ENCODE measurements at regions not wholly inside any gene's neighbourhood (a gene's known extent, or its start where the extent isn't known, plus 50 kb on each side); places are given as distances from the start of the nearest gene placed in this dataset.

- DNase-seq: no peak
- TF ChIP-seq POLR2A (IDR thresholded peaks at IDR 0.05) (no peak), CTCF (IDR thresholded peaks at IDR 0.05) (no peak)
- no peaks in the 10 kb centered on the region for H3K36me3 ChIP-seq
- H3K27ac ChIP-seq: no peak overlapping the region
- H3K27me3 ChIP-seq: no peaks in the 10 kb centered on the region
- intact Hi-C loops (cut with DNase I): no loop called here
- no peaks in the 10 kb centered on the region for H3K4me1 ChIP-seq
- no peak overlapping the region for H3K4me3 ChIP-seq
- 82 to 93% methylated on average over 2 of the region's 2 CpGs for WGBS, 2 donors
- peaks cover 0 to 15% (median 0%) of the 10 kb centered on the region in 3 donors for H3K9me3 ChIP-seq
These were observed 390.0 kb upstream of the SPAG17 start for GRCh38 chr1:118575060-118575459.

- DNase-seq: no peak
- H3K4me3 ChIP-seq: no peak overlapping the region
- H3K27me3 ChIP-seq: no peaks in the 10 kb centered on the region
- intact Hi-C loops (cut with DNase I): no loop called here
- TF ChIP-seq POLR2A (IDR thresholded peaks at IDR 0.05) (no peak), CTCF (IDR thresholded peaks at IDR 0.05) (no peak)
- H3K9me3 ChIP-seq: no peaks in the 10 kb centered on the region
- no peaks in the 10 kb centered on the region for H3K36me3 ChIP-seq
- H3K4me1 ChIP-seq: peaks cover 0 to 7% (median 0%) of the 10 kb centered on the region in 3 donors
- 73 to 88% methylated on average over 2 of the region's 2 CpGs for WGBS, 2 donors
- H3K27ac ChIP-seq: no peak overlapping the region
These were observed 380.1 kb upstream of the SPAG17 start for GRCh38 chr1:118564961-118565703.

GRCh38 chr1:118563981-118564951 lies 379.2 kb upstream of the SPAG17 start:
- H3K4me1 ChIP-seq: peaks cover 0 to 7% (median 0%) of the 10 kb centered on the region in 3 donors
- no peak for DNase-seq
- no peaks in the 10 kb centered on the region for H3K27me3 ChIP-seq
- H3K36me3 ChIP-seq: no peaks in the 10 kb centered on the region
- H3K4me3 ChIP-seq: no peak overlapping the region
- 49 to 51% methylated on average over 4 to 6 of the region's 6 CpGs for WGBS, 2 donors
- intact Hi-C loops (cut with DNase I): no loop called here
- peak overlapping the region in 1 of 4 donors; percentile 2 for H3K27ac ChIP-seq
- TF ChIP-seq POLR2A (IDR thresholded peaks at IDR 0.05) (no peak), CTCF (IDR thresholded peaks at IDR 0.05) (no peak)
- no peaks in the 10 kb centered on the region for H3K9me3 ChIP-seq

- Histone ChIP-seq H3K4me1 (no peaks in the 10 kb centered on the region), H3K27me3 (no peaks in the 10 kb centered on the region), H3K36me3 (no peaks in the 10 kb centered on the region), H3K27ac (no peak overlapping the region), H3K4me3 (no peak overlapping the region), H3K9me3 (no peaks in the 10 kb centered on the region)
- no peak for DNase-seq
- no peak for TF ChIP-seq POLR2A (IDR thresholded peaks at IDR 0.05)
- TF ChIP-seq CTCF (IDR thresholded peaks at IDR 0.05): no peak
- intact Hi-C loops (cut with DNase I): no loop called here
- 54 to 66% methylated on average over 3 of the region's 3 CpGs for WGBS, 2 donors
These were observed 373.9 kb upstream of the SPAG17 start for GRCh38 chr1:118558933-118559332.

- H3K36me3 ChIP-seq: no peaks in the 10 kb centered on the region
- H3K27ac ChIP-seq: no peak overlapping the region
- intact Hi-C loops (cut with DNase I): no loop called here
- H3K27me3 ChIP-seq: no peaks in the 10 kb centered on the region
- DNase-seq: no peak
- no peaks in the 10 kb centered on the region for H3K9me3 ChIP-seq
- no peak overlapping the region for H3K4me3 ChIP-seq
- 28 to 29% methylated on average over 2 of the region's 2 CpGs for WGBS, 2 donors
- H3K4me1 ChIP-seq: no peaks in the 10 kb centered on the region
- TF ChIP-seq POLR2A (IDR thresholded peaks at IDR 0.05) (no peak), CTCF (IDR thresholded peaks at IDR 0.05) (no peak)
These were observed 371.9 kb upstream of the SPAG17 start for GRCh38 chr1:118556936-118557335.

Measured in esophagus squamous epithelium (tissue), 5 donors.